Endothelial cell of umbilical vein (primary cell): ENCODE measurements at regions not wholly inside any gene's neighbourhood (a gene's known extent, or its start where the extent isn't known, plus 50 kb on each side); places are given as distances from the start of the nearest gene placed in this dataset.

Experiments used
- BruUV-seq: library from RNA; stranded (reverse); fragments of 400-500 nt; replicated peaks from 2 replicates; lab custom pipeline; 2021; lab: Mats Ljungman, UMichigan
- CTCF ChIA-PET: fragments of 300-600, 350-600 bp; sonication (Branson Sonifier 250); formaldehyde crosslinking; loops from one replicate; lab custom pipeline; 2021; ENCODE audit warnings: antibody characterized with exemption, inconsistent platforms; lab: Charles Lee
- POLR2A ChIA-PET: fragments of 300-600, 350-600 bp; sonication (Branson Sonifier 250); formaldehyde crosslinking; loops from one replicate; lab custom pipeline; 2021; ENCODE audit warnings: antibody characterized with exemption, inconsistent platforms; lab: Charles Lee
- DNase-seq: peaks from one replicate; pipeline ENCODE4 v3.0.0-alpha.2; 2011; ENCODE audit warnings: low read depth, low spot score
- FAIRE-seq: peaks from 2 replicates; lab custom pipeline; 2011; peaks lifted over from hg19 to GRCh38; lab: Jason Lieb, UNC
- H2AFZ ChIP-seq: 2 replicates; pipeline ENCODE4 v1.6.0; 2012; ENCODE audit warnings: low read depth, low read length, control low read depth, inconsistent platforms
- H3K27ac ChIP-seq: 2 replicates; pipeline ENCODE4 v1.5.1; 2011; ENCODE audit warnings: low read depth, mild to moderate bottlenecking, control low read depth, low read length, moderate library complexity; ENCODE audit not compliant: insufficient read depth
- H3K27me3 ChIP-seq, 2 experiments: 2 replicates each; pipeline versions ENCODE4 v1.6.0 to v1.6.1; 2011; ENCODE audit warnings: low read length in 2 of 2, mixed read lengths in 1 of 2; ENCODE audit not compliant: control insufficient read depth in 2 of 2, insufficient read depth in 2 of 2
- H3K36me3 ChIP-seq, 2 experiments: 2 replicates in 1 of 2; 3 replicates in 1 of 2; pipeline ENCODE4 v1.5.1; 2011; ENCODE audit warnings: low read length in 2 of 2, mild to moderate bottlenecking in 1 of 2, moderate library complexity in 1 of 2; ENCODE audit not compliant: control insufficient read depth in 2 of 2, insufficient read depth in 2 of 2; ENCODE audit errors: extremely low read depth in 1 of 2
- H3K4me1 ChIP-seq: 3 replicates; pipeline ENCODE4 v1.5.1; 2011; ENCODE audit warnings: mild to moderate bottlenecking, low read length; ENCODE audit not compliant: control insufficient read depth, insufficient read depth; ENCODE audit errors: extremely low read depth
- H3K4me2 ChIP-seq: 2 replicates; pipeline ENCODE4 v1.6.1; 2011; ENCODE audit warnings: low read length, control low read depth, mixed read lengths; ENCODE audit not compliant: insufficient read depth
- H3K4me3 ChIP-seq, 3 experiments: fragments of 200-600 bp in 1 of 3; sonication (generic), shearing (Covaris generic) in 1 of 3; replicated peaks in 1 of 3; 2 replicates each; pipeline ENCODE4 v1.5.1; 2011 to 2016; ENCODE audit warnings: control low read depth in 3 of 3, low read length in 3 of 3, mild to moderate bottlenecking in 2 of 3, inconsistent platforms in 1 of 3, low read depth in 1 of 3, moderate library complexity in 1 of 3; ENCODE audit not compliant: insufficient read depth in 1 of 3
- H3K79me2 ChIP-seq: 2 replicates; pipeline ENCODE4 v1.6.0; 2012; ENCODE audit warnings: low read length, inconsistent platforms; ENCODE audit not compliant: control insufficient read depth, insufficient read depth
- H3K9ac ChIP-seq: replicated peaks from 2 replicates; pipeline ENCODE3; 2011; ENCODE audit warnings: low read length, control low read depth; ENCODE audit not compliant: insufficient read depth; ENCODE audit errors: extremely low read depth
- H3K9me1 ChIP-seq: replicated peaks from 3 replicates; pipeline ENCODE4 v1.6.0; 2011; ENCODE audit warnings: mild to moderate bottlenecking, low read length; ENCODE audit not compliant: control insufficient read depth, insufficient read depth; ENCODE audit errors: extremely low read depth
- H3K9me3 ChIP-seq: replicated peaks from 2 replicates; pipeline ENCODE4 v1.5.1; 2012; ENCODE audit warnings: low read length, inconsistent platforms; ENCODE audit not compliant: control insufficient read depth, insufficient read depth
- H4K20me1 ChIP-seq: replicated peaks from 2 replicates; pipeline ENCODE3; 2011; ENCODE audit warnings: mild to moderate bottlenecking, low read length; ENCODE audit not compliant: control insufficient read depth, insufficient read depth; ENCODE audit errors: extremely low read depth
- CTCF ChIP-seq, 2 donors: IDR thresholded peaks; 1 replicate in 1 of 2; 2 replicates in 1 of 2; pipeline ENCODE4 v1.5.1; 2011; ENCODE audit warnings: low read length in 2 of 2, mild to moderate bottlenecking in 2 of 2, moderate library complexity in 2 of 2, control low read depth in 1 of 2, inconsistent platforms in 1 of 2, low read depth in 1 of 2; ENCODE audit not compliant: insufficient read depth in 1 of 2; ENCODE audit errors: extremely low read depth in 1 of 2
- FOS ChIP-seq: IDR thresholded peaks from 2 replicates; pipeline ENCODE4 v1.6.1; 2011; ENCODE audit warnings: mild to moderate bottlenecking, low read length, moderate library complexity, borderline replicate concordance; ENCODE audit not compliant: insufficient read depth
- GATA2 ChIP-seq: IDR thresholded peaks from 2 replicates; pipeline ENCODE4 v1.7.0; 2011; ENCODE audit warnings: low read depth, mild to moderate bottlenecking, moderate library complexity, mixed read lengths, low read length; ENCODE audit not compliant: insufficient read length, insufficient read depth
- dilution Hi-C: fragments of 300-500 bp; cut with MboI; formaldehyde crosslinking; loops from one replicate; pipeline ENCODE4 v1.15.0; 2019; ENCODE audit warnings: low sequenced_read_pairs; ENCODE audit not compliant: extremely low pct_ligation_motif_present
- intact Hi-C: fragments of 100-400 bp; cut with micrococcal nuclease; formaldehyde crosslinking; loops from one replicate; pipeline ENCODE4 v1.10.0; 2022

- DNase-seq (no peak), FAIRE-seq (no peak)
- Histone ChIP-seq H4K20me1 (no peaks in the 10 kb centered on the region), H3K4me3 (no peak overlapping the region), H3K27ac (no peak overlapping the region), H3K4me2 (no peak overlapping the region), H3K27me3 (peaks cover 0 to 3% of the 10 kb centered on the region in 2 experiments), H3K79me2 (no peaks in the 10 kb centered on the region), H3K9me3 (no peaks in the 10 kb centered on the region), H3K9ac (no peak overlapping the region), H3K36me3 (no peaks in the 10 kb centered on the region), H2AFZ (no peak overlapping the region), H3K4me1 (no peaks in the 10 kb centered on the region), H3K9me1 (no peaks in the 10 kb centered on the region)
- intact Hi-C loops (no loop called here), dilution Hi-C loops (no loop called here)
- no TSS peak for BruUV-seq
- TF ChIP-seq CTCF (IDR thresholded peaks at IDR 0.05; ENCODE audit: extremely low read depth in 1 of 2, insufficient read depth in 1 of 2, low read depth in 1 of 2, low read length in 2 of 2) = no peak
- no peak for TF ChIP-seq GATA2
- TF ChIP-seq FOS = no peak
- ChIA-PET CTCF (interaction anchor here (0.9 kb wide), 1 partner anchor 8 kb away, joined by 3 read pairs; no protein-coding TSS in a partner anchor), POLR2A (no interaction called here)
Measured at GRCh38 chr3:132232231-132232792, 84.9 kb upstream of the ACP3 start.
